AG08396 (cell line): ENCODE measurements at regions not wholly inside any gene's neighbourhood (a gene's known extent, or its start where the extent isn't known, plus 50 kb on each side); places are given as distances from the start of the nearest gene placed in this dataset.

Experiments used
- DNase-seq: peaks from one replicate; pipeline ENCODE4 v3.0.0; 2012; ENCODE audit warnings: low spot score, mixed read lengths

DNA sequence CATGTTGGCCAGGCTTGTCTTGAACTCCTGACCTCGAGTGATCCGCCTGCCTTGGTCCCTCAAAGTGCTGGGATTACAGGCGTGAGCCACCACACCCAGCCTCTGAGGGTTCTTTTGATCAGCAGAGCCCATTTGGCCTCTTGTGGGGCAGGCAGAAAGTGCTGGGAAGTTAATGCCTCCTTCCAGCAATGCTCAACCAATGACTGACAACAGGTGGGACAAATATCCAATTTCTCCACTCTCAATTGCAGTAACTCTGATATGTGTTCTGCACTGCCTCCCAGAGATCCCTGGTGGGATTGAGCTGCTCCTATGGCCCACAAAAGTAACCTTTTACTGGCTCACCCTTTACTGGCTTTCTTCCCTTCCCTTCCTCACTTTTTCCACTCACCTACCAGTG, 79.9 kb upstream of the APC start:
- no peak for DNase-seq

DNA sequence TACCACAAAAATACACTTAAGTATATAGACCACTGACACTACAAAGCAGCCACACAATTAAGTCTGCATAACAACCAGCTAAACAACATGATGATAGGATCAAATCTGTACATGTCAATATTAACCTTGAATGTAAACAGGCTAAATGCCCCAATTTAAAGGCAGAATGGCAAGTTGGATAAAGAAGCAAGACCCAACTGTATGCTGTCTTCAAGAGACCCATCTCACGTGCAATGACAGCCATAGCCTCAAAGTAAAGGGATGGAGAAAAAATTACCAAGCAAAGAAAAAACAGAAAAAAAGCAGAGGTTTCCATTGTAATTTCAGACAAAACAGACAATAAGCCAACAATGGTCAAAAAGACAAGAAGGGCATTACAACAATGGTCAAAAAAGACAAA, 77.3 kb upstream of the APC start:
- DNase-seq, result no peak

- no peak for DNase-seq
These were observed 74.5 kb upstream of the APC start for GRCh38 chr5:112663146-112663545.

DNA sequence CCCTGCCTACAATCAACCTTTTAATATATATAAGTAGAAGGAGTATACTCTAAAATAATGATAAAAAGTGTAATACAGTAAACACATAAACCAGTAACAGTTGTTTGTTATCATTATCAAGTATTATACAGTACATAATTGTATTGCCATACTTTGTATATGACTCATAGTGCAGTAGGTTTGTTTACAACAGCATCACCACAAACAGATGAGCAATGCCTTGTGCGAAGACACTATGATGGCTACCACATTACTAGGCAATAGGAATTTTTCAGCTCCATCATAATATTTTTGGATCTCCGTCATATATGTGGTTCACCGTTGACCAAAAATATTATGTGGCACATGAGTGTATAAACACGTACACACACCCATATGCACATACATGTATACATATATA, 69.7 kb upstream of the APC start:
- DNase-seq, result no peak

DNA sequence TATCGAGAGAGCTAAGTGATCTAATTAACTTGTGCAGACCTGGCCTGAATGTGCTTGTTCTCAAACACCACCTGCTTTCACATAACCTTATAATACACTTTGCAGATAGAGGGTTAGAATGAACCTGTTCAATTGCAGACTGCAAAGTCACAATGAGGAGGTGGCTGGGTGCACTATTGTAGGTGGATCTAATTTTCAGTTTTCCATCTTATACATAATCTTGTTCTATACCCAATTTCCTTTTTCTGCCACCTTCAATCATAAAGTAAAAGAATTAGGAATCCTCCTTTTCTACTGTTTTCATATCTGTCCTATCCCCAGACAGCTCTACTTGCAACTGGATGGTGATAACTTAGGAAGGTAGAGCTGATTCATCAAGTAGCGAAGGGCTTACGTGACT, 68.8 kb upstream of the APC start:
- no peak for DNase-seq

DNA sequence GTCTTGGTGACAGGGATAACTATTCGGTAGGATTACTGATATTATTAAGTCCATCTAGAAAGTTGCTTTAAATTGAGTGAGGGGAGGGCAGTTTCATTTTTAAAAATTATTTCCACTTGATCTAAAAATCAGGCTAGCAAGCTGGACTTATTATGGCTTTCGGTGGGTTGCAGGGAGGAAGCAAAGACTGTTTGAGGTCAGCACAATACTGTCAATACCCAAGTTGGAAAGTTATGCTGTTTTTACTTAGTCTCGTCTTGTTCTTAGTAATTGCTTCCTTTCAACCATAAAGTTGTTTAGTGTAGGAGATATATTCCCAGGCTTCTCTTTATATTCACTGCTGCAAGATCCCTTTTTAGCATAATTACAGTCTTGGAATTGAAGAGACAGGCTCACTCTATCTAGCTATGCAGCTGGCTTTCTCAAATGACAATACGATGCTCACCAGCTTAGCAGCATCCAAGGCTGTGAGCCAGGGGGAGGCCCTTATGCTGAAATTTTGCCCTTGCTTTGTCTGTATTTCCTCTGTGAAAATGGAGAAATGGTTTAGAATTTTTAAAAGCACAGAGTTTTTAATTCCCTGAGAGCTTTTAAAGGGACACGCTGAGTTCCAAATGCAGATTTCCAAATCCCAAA, 68.2 kb upstream of the APC start:
- no peak for DNase-seq

DNA sequence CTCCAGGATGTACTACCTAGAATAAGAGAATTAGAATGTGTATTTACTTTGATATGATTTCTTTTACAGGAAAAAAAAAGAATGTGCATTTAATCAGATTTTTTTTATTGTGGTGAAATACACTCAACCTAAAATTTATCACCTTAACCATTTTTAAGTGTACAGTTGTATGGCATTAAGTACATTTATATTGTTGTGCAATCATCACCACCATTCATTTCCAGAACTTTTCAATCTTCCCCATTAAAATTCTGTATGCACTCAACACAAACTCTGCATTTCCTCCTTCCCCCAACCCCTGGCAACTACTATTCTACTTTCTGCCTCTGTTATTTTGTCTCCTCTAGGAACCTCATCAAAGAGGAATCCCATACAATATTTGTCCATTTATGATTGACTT, 66.0 kb upstream of the APC start:
- no peak for DNase-seq

DNA sequence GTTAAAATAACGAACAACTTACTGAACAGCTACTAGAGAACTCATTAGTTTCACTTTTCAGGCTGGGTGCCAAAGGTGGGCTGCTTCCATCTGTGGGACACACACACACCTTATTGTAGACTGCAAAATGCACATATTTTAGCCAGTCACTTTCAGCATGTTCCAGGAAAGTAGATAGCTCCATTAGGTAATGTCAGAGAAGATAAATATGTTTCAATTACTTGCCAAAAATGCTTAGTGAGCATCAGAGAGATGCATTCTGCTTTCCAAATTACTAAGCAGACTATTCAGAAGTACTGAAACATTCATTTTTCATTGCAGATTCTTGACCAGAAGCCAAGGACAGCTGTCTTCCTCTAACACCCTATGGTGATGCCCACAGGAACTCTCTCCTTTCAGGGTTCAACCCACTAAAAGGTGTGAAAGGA, 56.2 kb upstream of the APC start:
- DNase-seq, result no peak

DNA sequence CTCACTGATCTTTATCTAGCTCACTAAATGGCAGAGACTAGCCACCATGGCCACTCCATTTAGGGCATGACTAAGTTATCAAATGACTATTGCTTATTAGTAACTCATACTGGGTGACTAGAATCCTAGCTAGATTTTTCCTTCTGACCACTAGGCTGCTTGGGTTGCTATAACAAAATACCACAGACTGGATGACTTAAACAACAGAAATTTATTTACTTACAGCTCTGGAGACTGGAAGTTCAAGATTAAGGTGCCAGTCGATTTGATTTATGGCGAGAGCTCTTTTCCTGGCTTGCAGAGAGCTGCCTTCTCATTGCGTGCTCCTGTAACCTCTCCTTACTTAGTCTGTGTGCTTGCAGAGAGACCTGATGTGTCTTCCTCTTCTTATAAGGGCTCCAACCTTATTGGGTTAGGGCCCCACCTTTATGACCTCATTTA, 55.0 kb upstream of the APC start:
- no peak for DNase-seq

DNA sequence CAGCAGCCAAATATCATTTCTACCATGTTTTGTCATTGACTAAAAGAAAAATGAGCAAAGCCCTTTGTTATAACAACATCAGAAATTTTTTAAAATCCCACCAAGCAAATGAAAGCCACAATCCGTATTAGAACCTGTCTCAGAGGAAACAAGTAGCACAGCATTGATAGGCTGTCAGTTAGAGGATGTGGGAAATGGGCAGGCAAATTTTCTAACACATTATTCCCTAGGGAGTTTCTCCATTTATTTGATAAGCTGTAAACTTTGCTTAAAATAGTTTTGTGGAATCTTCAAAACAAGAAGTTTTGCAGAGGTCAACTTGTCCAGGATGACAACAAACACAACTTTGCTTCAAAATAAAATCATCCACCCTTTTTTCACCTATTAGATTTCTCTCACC, 53.6 kb upstream of the APC start:
- no peak for DNase-seq

DNA sequence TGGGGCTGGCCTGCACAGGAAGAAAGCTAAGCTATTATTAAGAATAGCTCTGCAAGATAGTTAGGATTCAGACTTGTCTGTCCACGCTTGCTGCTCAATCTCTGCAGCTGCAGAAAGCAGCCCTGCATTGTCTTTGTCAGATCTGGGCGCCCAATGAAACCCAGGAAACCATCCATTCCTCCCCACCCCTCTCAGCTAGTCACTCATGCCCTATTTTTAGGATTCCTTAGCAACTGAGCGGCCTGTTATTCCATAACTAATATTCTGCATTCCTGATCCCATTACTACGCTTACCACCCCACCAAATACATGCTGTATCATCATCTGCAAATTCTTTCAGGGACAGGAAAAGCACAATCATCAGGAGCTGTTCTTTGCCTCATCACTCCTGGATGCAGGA, 52.9 kb upstream of the APC start:
- DNase-seq, result peak; percentile 59

DNA sequence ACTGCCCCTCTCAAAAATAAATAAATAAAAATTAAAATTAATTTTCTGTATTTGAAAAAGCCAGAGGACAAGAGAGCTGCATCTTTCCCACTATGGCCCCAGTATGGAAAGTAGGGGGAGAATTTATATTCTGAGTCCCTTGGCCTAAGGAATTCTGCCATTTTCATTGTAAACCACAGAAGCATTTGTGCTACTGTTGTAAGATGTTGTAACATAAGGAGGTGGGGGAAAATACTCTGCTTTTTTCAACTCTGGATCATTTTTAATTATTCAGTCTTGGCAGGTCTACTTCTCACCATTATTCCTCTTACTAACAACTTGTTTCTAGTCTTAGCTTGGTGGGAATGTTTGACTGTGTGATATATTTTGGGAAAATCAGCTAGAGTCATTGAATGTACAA, 52.3 kb upstream of the APC start:
- DNase-seq, result no peak

DNA sequence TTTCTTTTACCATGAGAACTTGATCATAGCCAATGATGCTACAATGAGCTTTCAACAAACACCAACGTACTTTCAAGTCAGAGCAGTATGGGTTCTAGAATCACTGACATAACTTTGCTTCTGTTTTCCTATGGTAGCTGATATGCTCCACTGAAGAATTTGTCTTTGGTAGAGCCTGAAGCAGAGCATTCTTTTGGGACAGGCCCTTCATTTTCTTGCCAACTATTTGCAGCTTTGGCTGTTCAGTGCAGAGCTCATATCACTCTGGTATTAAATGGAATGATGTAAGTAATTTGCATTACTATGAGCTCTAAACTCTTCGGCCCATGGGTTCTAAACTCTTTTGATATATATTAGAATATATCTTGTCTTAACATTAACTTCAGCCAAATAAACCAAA, 51.8 kb upstream of the APC start:
- no peak for DNase-seq

GRCh38 chr5:112686675-112687074, 51.0 kb upstream of the APC start:
- no peak for DNase-seq

DNA sequence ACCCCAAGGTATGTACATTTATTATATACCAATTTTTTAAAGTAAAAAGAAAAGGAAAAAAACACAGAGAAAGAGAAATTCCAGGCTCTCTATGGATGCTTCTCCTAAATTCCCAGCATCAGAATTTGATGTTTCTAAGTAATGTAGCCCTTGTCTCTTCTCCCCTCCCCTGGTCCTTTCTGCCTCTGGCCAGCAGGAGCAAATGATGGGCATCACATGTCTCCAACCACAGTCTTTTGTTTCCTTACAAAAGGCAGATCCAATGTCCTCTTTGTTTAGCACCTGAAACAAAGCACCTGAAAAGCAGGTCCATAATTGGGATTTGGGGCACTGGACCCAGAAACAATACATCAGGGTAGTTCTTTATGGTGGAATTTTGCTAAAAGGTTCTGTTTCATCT, 50.4 kb upstream of the APC start:
- no peak for DNase-seq
